Right lobe of liver (tissue), 6 donors: ENCODE measurements at regions not wholly inside any gene's neighbourhood (a gene's known extent, or its start where the extent isn't known, plus 50 kb on each side); places are given as distances from the start of the nearest gene placed in this dataset.
"Not testable (repeated sequence)": the region's sequence is repeated elsewhere in the genome, so short reads cannot be mapped to it uniquely, and the experiment has no call there.

ENCODE experiments used
- ATAC-seq, 4 donors: fragments of 200-7000 bp; cut with Tn5 transposase; one replicate each; pipeline ENCODE4 v1.9.1; 2020; ENCODE audit warnings: mild to moderate bottlenecking in 4 of 4, moderate library complexity in 4 of 4
- DNase-seq, 3 donors: peaks; one replicate each; pipeline ENCODE4 v3.0.0-alpha.2; 2020
- H3K27ac ChIP-seq, 3 donors: fragments of 200-600 bp; one replicate each; pipeline ENCODE4 v1.8.0; 2022
- H3K27me3 ChIP-seq, 2 donors: fragments of 200-600 bp; one replicate each; pipeline ENCODE4 v1.8.0; 2022
- H3K36me3 ChIP-seq, 4 donors: fragments of 200-600 bp; sonication (generic) in 1 of 4; one replicate each; pipeline versions ENCODE4 v1.5.1 to v1.8.0; 2017 to 2022; ENCODE audit warnings: control low read depth in 1 of 4
- H3K4me1 ChIP-seq, 4 donors: fragments of 200-600 bp; sonication (generic) in 1 of 4; one replicate each; pipeline versions ENCODE4 v1.5.1 to v1.8.0; 2017 to 2022; ENCODE audit warnings: control low read depth in 1 of 4
- H3K4me3 ChIP-seq, 3 donors: fragments of 200-600 bp; one replicate each; pipeline ENCODE4 v1.8.0; 2022
- H3K9me3 ChIP-seq, 4 donors: fragments of 200-600 bp; sonication (generic) in 1 of 4; one replicate each; pipeline versions ENCODE4 v1.5.1 to v1.8.0; 2017 to 2022; ENCODE audit warnings: control low read depth in 1 of 4
- CTCF ChIP-seq, 4 donors: fragments of 200-600 bp in 3 of 4; fragments of 450-650 bp in 1 of 4; IDR thresholded peaks; one replicate each; pipeline versions ENCODE4 v1.5.1 to v1.8.0; 2016 to 2022; ENCODE audit warnings: antibody characterized with exemption in 4 of 4, mild to moderate bottlenecking in 2 of 4
- POLR2A ChIP-seq: fragments of 450-650 bp; IDR thresholded peaks from one replicate; pipeline ENCODE4 v1.6.1; 2017; ENCODE audit warnings: antibody characterized with exemption, mild to moderate bottlenecking
- WGBS: methylation state at CpG from one replicate; pipeline ENCODE4 v1.1.6; 2018; ENCODE audit warnings: low coverage, low lambda C conversion rate; ENCODE audit not compliant: insufficient coverage; ENCODE audit errors: missing lambda C conversion rate; 5-methylcytosine and 5-hydroxymethylcytosine counted together
- intact Hi-C, 2 donors: fragments of 100-400 bp; cut with DNase I; formaldehyde crosslinking; loops; one replicate each; pipeline versions ENCODE4 v1.11.2 to v1.14.1; 2022
- donor health status: DM: no; HTN: yes; CAD: no.
- donor health status: DM: no; HTN: no; CAD: no.
- donor health status: DM: no; HTN: no; CAD: no.
- donor health status: DM: no; HTN: yes; CAD: no.
- donor health status: DM: no; HTN: yes; CAD: no.

GRCh38 chr4:66564901-66565651, 894.8 kb upstream of the EPHA5 start:
- H3K36me3 ChIP-seq, result no peaks in the 10 kb centered on the region
- ATAC-seq (no peak), DNase-seq (no peak)
- 59% methylated on average over 12 of the region's 12 CpGs for WGBS
- intact Hi-C loops, result no loop called here
- H3K9me3 ChIP-seq, result no peaks in the 10 kb centered on the region
- H3K4me1 ChIP-seq, result no peaks in the 10 kb centered on the region
- no peaks in the 10 kb centered on the region for H3K27me3 ChIP-seq
- H3K4me3 ChIP-seq, result no peak overlapping the region
- no peak overlapping the region for H3K27ac ChIP-seq
- TF ChIP-seq CTCF (IDR thresholded peaks at IDR 0.05) (no peak), POLR2A (no peak)

- intact Hi-C loops, result no loop called here
- ATAC-seq, result no peak
- no peak for DNase-seq
Measured at GRCh38 chr4:66562276-66562806, 892.1 kb upstream of the EPHA5 start.

GRCh38 chr4:66561465-66562053, 891.3 kb upstream of the EPHA5 start:
- H3K27ac ChIP-seq, H3K36me3 ChIP-seq, H3K27me3 ChIP-seq, H3K4me3 ChIP-seq, H3K4me1 ChIP-seq, ATAC-seq, H3K9me3 ChIP-seq, intact Hi-C loops: not testable (repeated sequence)
- no CpG with 5 or more reads among the region's 42 CpGs for WGBS
- peak in 1 of 3 donors; percentile 48 for DNase-seq

More at GRCh38 chr4:66562276-66562806, 892.1 kb upstream of the EPHA5 start:
- no peaks in the 10 kb centered on the region for H3K36me3 ChIP-seq
- no peak overlapping the region for H3K27ac ChIP-seq
- no peak for TF ChIP-seq POLR2A
- TF ChIP-seq CTCF (IDR thresholded peaks at IDR 0.05), result no peak
- no peaks in the 10 kb centered on the region for H3K9me3 ChIP-seq
- H3K4me3 ChIP-seq, result no peak overlapping the region
- no peaks in the 10 kb centered on the region for H3K27me3 ChIP-seq
- no peaks in the 10 kb centered on the region for H3K4me1 ChIP-seq

GRCh38 chr4:66558651-66559050, 888.4 kb upstream of the EPHA5 start:
- Histone ChIP-seq H3K4me1 (no peaks in the 10 kb centered on the region), H3K36me3 (no peaks in the 10 kb centered on the region), H3K27ac (no peak overlapping the region), H3K27me3 (no peaks in the 10 kb centered on the region), H3K4me3 (no peak overlapping the region), H3K9me3 (no peaks in the 10 kb centered on the region)
- ATAC-seq (no peak), DNase-seq (no peak)
- intact Hi-C loops, result no loop called here
- no peak for TF ChIP-seq CTCF (IDR thresholded peaks at IDR 0.05)
- no peak for TF ChIP-seq POLR2A

- intact Hi-C loops, result no loop called here
Measured at GRCh38 chr4:66556651-66557278, 886.5 kb upstream of the EPHA5 start.

More at GRCh38 chr4:66556651-66557278, 886.5 kb upstream of the EPHA5 start:
- TF ChIP-seq CTCF (IDR thresholded peaks at IDR 0.05) (no peak), POLR2A (no peak)
- Histone ChIP-seq H3K9me3 (no peaks in the 10 kb centered on the region), H3K27ac (no peak overlapping the region), H3K4me1 (no peaks in the 10 kb centered on the region), H3K27me3 (no peaks in the 10 kb centered on the region), H3K4me3 (no peak overlapping the region), H3K36me3 (no peaks in the 10 kb centered on the region)
- peak in 1 of 3 donors; percentile 15 for DNase-seq
- no peak for ATAC-seq
- WGBS, result 73% methylated on average over 8 of the region's 10 CpGs
